ENCODE measurements at regions not wholly inside any gene's neighbourhood (a gene's known extent, or its start where the extent isn't known, plus 50 kb on each side); places are given as distances from the start of the nearest gene placed in this dataset.
"Not testable (repeated sequence)": the region's sequence is repeated elsewhere in the genome, so short reads cannot be mapped to it uniquely, and the experiment has no call there.

DNA sequence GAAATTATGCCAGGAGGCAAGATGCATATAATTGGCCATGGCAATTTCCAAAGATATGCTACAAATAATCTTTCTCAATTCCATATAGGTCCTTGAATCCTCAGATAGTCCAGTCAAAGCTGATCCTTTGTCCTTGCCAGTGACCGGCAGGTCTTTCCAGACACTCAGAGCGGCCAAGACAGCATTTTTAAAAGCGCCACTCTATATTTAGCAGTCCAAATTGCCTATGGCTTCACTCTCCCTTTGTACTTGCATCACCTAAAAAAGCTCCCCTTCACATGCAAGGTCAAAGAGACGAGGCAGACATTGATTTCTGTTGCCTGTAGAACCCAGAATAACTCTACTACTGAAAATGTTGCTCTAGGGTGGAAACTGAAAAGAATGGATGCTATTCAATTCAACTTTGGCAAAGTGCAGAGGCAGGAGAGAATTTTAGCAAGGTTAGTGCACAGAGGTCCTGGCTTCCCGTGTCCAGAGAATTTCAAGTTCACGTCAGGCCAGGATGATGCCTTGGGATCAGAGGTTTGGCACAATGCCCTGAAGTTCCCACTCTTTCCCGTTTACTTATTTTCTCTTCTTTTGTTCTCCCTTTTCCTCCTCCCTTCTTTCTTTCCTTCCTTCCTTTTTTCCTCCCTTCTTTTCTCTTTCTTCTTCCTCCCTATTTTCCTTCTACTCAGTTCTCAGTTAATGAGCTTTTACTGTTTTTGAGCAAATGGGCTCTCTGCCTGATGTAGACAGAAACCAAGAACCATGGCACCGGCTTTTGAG, 108.5 kb downstream of the KCNK1 start:
- DNase-seq (ENCODE audit: low read depth, low spot score): no peak

DNA sequence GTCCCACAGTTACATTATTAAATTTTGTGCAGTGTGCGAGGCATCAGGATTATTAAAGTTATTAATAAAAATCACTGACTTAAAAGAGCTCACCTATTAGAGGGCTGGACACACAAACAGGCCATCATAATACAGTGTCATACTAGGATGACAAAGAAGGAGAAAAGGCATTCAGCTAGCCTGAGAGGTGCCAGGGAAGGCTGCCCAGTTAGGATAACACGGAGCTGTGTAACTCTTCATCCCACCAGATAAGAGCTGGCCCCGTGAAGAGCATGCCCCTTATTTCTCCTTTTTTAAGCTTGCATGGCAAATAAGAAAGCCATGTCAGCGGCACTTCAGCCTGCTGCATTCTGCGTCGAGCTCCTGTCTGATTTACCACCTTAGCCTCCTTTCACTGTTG, 109.5 kb downstream of the KCNK1 start:
- DNase-seq (ENCODE audit: low read depth, low spot score): no peak

GRCh38 chr1:233724131-233724631, 110.3 kb downstream of the KCNK1 start:
- DNase-seq (ENCODE audit: low read depth, low spot score): not testable (repeated sequence)

- DNase-seq (ENCODE audit: low read depth, low spot score): no peak
Observed at GRCh38 chr1:233725423-233725822, 111.5 kb downstream of the KCNK1 start.

DNA sequence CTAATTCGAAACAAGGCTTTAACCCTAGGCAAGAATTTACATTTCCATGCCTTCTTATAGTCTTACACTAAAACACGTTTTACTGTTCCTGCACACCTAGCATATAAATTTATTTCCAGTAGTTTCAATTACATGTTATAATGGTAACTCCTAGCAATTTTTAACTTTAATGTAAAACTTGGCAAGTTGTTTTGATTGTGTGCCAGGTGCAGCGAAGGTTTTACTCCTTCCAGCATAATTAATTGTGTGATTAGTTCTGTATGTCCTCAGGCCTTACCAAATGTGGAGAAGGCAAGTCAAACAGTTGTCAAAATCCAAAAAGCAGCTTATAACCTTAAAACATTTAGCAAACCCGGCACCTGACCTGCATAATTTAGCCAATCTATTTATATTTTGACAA, 114.8 kb downstream of the KCNK1 start:
- DNase-seq (ENCODE audit: low read depth, low spot score): no peak

GRCh38 chr1:233730380-233730779, 116.5 kb downstream of the KCNK1 start:
- DNase-seq (ENCODE audit: low read depth, low spot score): no peak

GRCh38 chr1:233730809-233731208, 116.9 kb downstream of the KCNK1 start:
- no peak for DNase-seq (ENCODE audit: low read depth, low spot score)

GRCh38 chr1:233732206-233732605, 118.3 kb downstream of the KCNK1 start:
- no peak for DNase-seq (ENCODE audit: low read depth, low spot score)

DNA sequence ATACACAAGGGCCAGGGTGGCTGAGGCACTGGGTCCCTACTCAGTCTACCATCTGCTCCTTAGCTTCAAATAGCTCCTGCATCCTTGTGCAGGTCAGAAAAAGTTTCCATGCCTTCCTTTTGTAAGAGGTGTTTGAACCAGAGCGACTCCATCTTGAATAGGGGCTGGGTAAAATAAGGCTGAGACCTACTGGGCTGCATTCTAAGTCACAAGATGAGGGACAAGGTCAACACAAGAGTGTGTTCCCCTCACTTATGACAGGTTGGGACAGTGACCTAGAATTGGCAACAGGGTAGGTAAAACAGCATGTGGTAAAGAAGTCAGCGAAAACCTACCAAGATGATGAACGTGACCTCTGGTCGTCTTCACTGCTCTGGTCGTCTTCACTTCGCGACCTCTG, 120.5 kb downstream of the KCNK1 start:
- no peak for DNase-seq (ENCODE audit: low read depth, low spot score)

DNA sequence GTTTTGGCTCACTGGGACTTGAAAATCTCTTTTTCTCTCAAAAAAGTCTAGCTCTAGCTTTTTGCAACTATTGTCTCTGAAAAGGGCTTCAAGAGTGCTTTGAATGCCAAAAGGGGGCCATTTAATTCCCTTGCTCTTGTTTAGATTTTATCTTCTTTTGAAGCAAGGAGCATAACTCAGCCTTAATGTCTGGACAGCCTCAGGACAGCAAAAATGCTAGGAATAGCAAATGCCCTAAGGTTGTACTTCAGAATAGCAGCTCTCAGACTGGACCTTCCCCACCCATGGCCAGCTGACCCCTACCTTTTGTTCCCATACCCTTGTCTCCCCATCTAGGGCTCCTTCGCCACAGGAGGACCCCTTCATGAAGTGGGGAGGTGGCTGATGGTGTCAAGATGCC, 121.4 kb downstream of the KCNK1 start:
- no peak for DNase-seq (ENCODE audit: low read depth, low spot score)

- no peak for DNase-seq (ENCODE audit: low read depth, low spot score)
Observed at GRCh38 chr1:233735847-233736246, 121.9 kb downstream of the KCNK1 start.

DNA sequence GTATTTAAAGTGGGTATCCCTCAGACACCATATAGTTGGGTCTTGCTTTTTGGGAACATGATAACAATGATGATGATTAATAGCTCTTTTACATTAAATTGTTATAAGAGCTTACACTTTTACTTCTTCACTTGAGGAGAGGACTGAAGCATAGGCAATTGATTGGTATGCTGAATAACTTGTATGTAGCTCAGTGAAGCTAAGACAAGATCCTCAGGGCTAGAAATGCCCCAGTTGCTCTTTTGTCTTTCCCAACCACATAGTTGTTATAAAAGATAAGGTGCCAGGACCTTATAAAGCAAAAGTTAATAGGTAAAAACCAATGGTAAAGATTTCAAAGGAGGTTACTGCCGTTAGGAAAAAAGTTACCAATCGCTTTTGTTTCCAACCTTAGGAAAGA, 123.4 kb downstream of the KCNK1 start:
- DNase-seq (ENCODE audit: low read depth, low spot score): no peak

GRCh38 chr1:233738396-233738795, 124.5 kb downstream of the KCNK1 start:
- no peak for DNase-seq (ENCODE audit: low read depth, low spot score)

DNA sequence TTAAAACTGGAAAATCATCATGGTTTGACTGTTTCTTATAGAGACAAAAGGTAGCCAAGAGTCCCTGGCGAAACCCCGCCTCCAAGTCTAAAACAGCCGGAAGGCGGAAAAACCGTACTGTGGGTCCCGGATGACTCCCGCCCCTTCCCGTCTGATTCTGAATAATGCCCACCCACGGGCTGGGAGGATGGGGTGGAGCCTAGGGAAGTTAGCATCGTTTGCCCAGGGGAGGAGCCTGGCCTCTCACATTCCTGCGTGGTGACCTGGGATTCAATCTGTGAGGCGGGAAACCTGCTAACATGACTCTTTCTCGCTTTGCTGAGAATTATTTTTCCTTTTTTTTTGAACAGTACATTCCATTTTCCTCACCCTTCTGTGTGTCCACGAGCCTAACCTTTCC, 124.9 kb downstream of the KCNK1 start:
- DNase-seq (ENCODE audit: low read depth, low spot score): no peak

GRCh38 chr1:233744779-233745513, 131.0 kb downstream of the KCNK1 start:
- DNase-seq (ENCODE audit: low read depth, low spot score): no peak

DNA sequence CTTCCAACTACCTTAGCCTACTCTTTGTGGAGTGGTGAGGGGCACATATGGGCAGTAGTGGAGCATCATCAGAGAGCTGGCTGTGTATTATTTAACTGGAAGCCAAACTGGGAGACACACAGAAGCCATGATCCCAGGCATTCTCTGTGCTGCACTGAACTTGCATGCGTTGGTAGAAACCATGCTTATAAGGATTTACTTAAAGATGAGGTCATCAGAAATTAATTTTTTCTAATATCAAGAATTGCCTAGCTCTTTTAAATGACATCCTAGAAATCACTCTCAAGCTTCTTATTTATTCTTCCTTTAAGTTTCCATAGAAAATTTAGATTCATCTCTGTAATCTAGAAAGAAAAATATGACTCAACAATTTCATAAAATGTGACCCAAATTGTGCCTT, 136.2 kb downstream of the KCNK1 start:
- DNase-seq (ENCODE audit: low read depth, low spot score): no peak

GRCh38 chr1:233759665-233760064, 144.8 kb upstream of the SLC35F3 start:
- DNase-seq (ENCODE audit: low read depth, low spot score): no peak

- DNase-seq (ENCODE audit: low read depth, low spot score): not testable (repeated sequence)
Observed at GRCh38 chr1:233764304-233764703, 140.2 kb upstream of the SLC35F3 start.

DNA sequence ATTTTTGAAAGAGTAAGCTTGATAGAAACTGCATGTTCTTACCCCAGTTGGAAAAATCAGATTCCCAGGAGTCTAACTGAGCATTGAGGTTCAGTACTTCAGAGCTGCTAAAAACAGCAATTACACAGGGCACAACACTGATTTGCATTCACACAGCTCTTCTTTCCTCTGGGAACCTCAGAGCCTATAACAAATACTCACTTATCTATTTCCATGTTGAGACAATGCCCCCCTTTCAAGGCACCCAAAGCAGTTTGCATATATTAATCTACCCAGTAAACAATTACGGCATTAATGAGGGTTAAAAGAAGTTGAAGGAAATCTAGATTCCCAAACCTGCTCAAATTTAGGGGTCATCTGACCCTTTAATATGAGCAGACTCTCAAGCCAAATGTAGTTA, 126.9 kb upstream of the SLC35F3 start:
- no peak for DNase-seq (ENCODE audit: low read depth, low spot score)

DNA sequence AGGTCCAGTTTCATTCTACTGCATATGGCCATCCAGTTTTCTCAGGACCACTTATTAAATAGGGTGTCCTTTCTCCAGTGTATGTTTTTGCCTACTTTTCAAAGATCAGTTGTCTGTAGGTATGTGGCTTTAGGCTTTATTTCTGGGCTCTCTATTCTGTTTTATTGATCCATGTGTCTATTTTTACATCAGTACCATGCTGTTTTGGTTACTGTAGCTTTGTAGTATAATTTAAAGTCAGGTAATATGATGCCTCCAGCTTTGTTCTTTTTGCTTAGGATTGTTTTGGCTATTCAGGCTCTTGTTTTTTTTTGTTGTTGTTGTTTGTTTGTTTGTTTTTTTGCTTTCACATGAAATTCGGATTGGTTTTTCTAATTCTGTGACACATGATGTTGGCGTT, 124.4 kb upstream of the SLC35F3 start:
- no peak for DNase-seq (ENCODE audit: low read depth, low spot score)

DNA sequence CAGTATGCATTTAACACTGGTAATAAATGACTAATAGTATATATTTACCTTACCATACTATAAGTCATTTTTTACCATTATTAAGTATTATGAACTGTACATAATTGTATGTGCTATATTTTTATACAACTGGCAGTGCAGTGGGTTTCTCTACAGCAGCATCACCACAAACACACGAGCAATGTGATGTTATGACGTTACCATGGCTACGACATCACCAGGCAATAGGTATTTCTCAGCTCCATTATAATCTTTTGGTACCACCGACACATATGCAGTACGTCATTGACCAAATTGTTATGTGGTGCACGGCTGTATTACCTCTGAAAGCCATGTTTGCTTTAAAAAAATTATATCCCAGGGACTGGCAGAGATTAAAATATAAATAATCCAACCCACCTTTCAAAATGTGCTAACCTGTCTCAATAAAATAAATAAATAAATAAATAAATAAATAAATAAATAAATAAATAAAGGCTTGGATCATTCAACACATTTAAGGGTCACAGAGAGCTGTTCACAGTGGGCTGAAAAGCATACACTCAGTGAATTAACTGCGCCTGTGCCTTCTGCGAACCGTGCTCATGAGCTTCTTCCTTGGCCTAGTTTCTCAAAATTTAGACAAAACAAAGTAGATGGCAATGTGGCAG, 121.4 kb upstream of the SLC35F3 start:
- no peak for DNase-seq (ENCODE audit: low read depth, low spot score)

DNA sequence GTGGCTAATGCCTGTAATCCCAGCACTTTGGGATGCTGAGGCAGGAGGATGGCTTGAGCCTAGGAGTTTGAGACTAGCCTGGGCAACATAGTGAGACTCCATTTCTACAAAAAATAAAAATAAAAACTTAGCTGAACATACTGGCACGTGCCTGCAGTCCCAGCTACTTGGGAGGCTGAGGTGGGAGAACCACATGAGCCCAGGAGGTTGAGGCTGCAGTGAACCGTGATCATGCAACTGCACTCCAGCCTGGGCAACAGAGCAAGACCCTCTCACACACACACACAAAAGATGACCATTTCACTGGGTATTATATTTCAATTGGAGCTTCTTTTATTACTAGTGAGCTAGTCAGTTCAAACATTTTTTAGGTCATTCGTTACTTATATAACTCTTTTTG, 116.9 kb upstream of the SLC35F3 start:
- DNase-seq (ENCODE audit: low read depth, low spot score): no peak

DNA sequence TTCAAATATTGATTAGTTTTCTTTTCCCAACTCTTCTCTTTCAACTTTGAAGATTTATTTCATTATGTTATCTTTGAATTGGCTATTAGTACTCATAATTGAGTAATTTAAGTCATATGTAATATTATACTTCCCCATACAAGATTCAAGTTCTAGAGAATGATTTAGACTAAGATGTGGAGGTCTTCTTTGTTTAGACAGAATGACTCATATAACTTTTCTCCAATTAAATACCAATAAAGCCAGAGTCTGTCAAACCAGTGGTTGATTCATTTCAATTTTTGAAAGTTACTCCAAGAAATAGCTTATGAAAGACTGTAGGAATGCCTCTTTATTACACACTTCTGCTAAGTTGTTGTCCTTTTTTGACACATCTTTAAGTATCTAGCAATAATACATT, 115.8 kb upstream of the SLC35F3 start:
- no peak for DNase-seq (ENCODE audit: low read depth, low spot score)
